WTC11 (cell line): ENCODE measurements at regions not wholly inside any gene's neighbourhood (a gene's known extent, or its start where the extent isn't known, plus 50 kb on each side); places are given as distances from the start of the nearest gene placed in this dataset.

ENCODE experiments used
- ATAC-seq: fragments of 200-7000 bp; cut with Tn5 transposase; 2 replicates; pipeline ENCODE4 v1.10.0; 2021; ENCODE audit warnings: mild to moderate bottlenecking, moderate library complexity
- CTCF ChIA-PET: fragments of 300-600 bp; sonication (Branson Sonifier 250); formaldehyde crosslinking; loops from one replicate; lab custom pipeline; 2021; ENCODE audit warnings: antibody characterized with exemption; lab: Charles Lee
- POLR2A ChIA-PET: fragments of 350-600 bp; sonication (Branson Sonifier 250); formaldehyde crosslinking; loops from one replicate; lab custom pipeline; 2021; ENCODE audit warnings: antibody characterized with exemption; lab: Charles Lee
- DNase-seq: peaks from one replicate; pipeline ENCODE4 v3.0.0; 2021; ENCODE audit warnings: low spot score
- H3K27ac Mint-ChIP-seq: 2 replicates; pipeline ENCODE4 v1.8.0; 2021; ENCODE audit warnings: mixed read lengths
- H3K27me3 Mint-ChIP-seq: 2 replicates; pipeline ENCODE4 v1.8.0; 2021; ENCODE audit warnings: low read depth, mild to moderate bottlenecking, moderate library complexity, mixed read lengths
- H3K36me3 Mint-ChIP-seq: 2 replicates; pipeline ENCODE4 v1.8.0; 2021; ENCODE audit warnings: mixed read lengths
- H3K4me1 Mint-ChIP-seq: 2 replicates; pipeline ENCODE4 v1.8.0; 2022; ENCODE audit warnings: mixed read lengths
- H3K4me3 Mint-ChIP-seq: 2 replicates; pipeline ENCODE4 v1.8.0; 2021; ENCODE audit warnings: mild to moderate bottlenecking, moderate library complexity, mixed read lengths
- H3K9me3 Mint-ChIP-seq: 2 replicates; pipeline ENCODE4 v1.8.0; 2021; ENCODE audit warnings: mixed read lengths
- ATF1 ChIP-seq: sonication (generic); formaldehyde crosslinking; IDR thresholded peaks from 2 replicates; pipeline ENCODE4 v1.8.1; 2023; ENCODE audit warnings: mild to moderate bottlenecking, moderate library complexity, missing genetic modification reagents
- ATF2 ChIP-seq: sonication (generic); formaldehyde crosslinking; IDR thresholded peaks from 2 replicates; pipeline ENCODE4 v1.8.1; 2022; ENCODE audit warnings: low read depth, missing genetic modification reagents, borderline replicate concordance
- ATF3 ChIP-seq: sonication (generic); formaldehyde crosslinking; conservative IDR thresholded peaks from 2 replicates; pipeline ENCODE4 v1.8.1; 2022; ENCODE audit warnings: mild to moderate bottlenecking, missing genetic modification reagents
- E2F4 ChIP-seq: sonication (generic); formaldehyde crosslinking; IDR thresholded peaks from 2 replicates; pipeline ENCODE4 v1.8.1; 2022; ENCODE audit warnings: low read depth, mild to moderate bottlenecking, moderate library complexity, missing genetic modification reagents, borderline replicate concordance
- ELF4 ChIP-seq: sonication (generic); formaldehyde crosslinking; IDR thresholded peaks from 2 replicates; pipeline ENCODE4 v1.8.1; 2022; ENCODE audit warnings: low read depth, mild to moderate bottlenecking, moderate library complexity, missing genetic modification reagents
- ERG ChIP-seq: fragments of 250-450 bp; sonication (Bioruptor Pico); IDR thresholded peaks from 2 replicates; pipeline ENCODE4 v1.8.0; 2021; ENCODE audit warnings: mild to moderate bottlenecking
- FOXK1 ChIP-seq: sonication (generic); formaldehyde crosslinking; IDR thresholded peaks from 2 replicates; pipeline ENCODE4 v1.8.0; 2022; ENCODE audit warnings: mild to moderate bottlenecking, moderate library complexity, missing genetic modification reagents
- IRF1 ChIP-seq: sonication (generic); formaldehyde crosslinking; IDR thresholded peaks from 2 replicates; pipeline ENCODE4 v1.8.0; 2023; ENCODE audit warnings: missing genetic modification reagents
- IRF2 ChIP-seq: sonication (generic); formaldehyde crosslinking; IDR thresholded peaks from 2 replicates; pipeline ENCODE4 v1.8.0; 2022; ENCODE audit warnings: low read depth, missing genetic modification reagents, borderline replicate concordance
- MXD4 ChIP-seq: fragments of 250-450 bp; sonication (Bioruptor Pico); IDR thresholded peaks from 2 replicates; pipeline ENCODE4 v1.8.0; 2021; ENCODE audit warnings: mild to moderate bottlenecking, moderate library complexity, borderline replicate concordance
- NFE2L1 ChIP-seq: sonication (generic); formaldehyde crosslinking; IDR thresholded peaks from 2 replicates; pipeline ENCODE4 v1.8.1; 2023; ENCODE audit warnings: missing genetic modification reagents
- PREB ChIP-seq: sonication (generic); formaldehyde crosslinking; IDR thresholded peaks from 2 replicates; pipeline ENCODE4 v1.8.1; 2022; ENCODE audit warnings: mild to moderate bottlenecking, missing genetic modification reagents, moderate library complexity, borderline replicate concordance
- SOX15 ChIP-seq: fragments of 250-450 bp; sonication (Bioruptor Pico); IDR thresholded peaks from 2 replicates; pipeline ENCODE4 v1.9.0; 2021; ENCODE audit warnings: mild to moderate bottlenecking
- TEAD4 ChIP-seq: sonication (generic); formaldehyde crosslinking; IDR thresholded peaks from 2 replicates; pipeline ENCODE4 v1.8.0; 2022; ENCODE audit warnings: mild to moderate bottlenecking, missing genetic modification reagents
- USF1 ChIP-seq: sonication (generic); formaldehyde crosslinking; IDR thresholded peaks from 2 replicates; pipeline ENCODE4 v1.8.0; 2022; ENCODE audit warnings: mild to moderate bottlenecking, missing genetic modification reagents
- ZNF671 ChIP-seq: fragments of 250-450 bp; sonication (Bioruptor Pico); IDR thresholded peaks from 2 replicates; pipeline ENCODE4 v1.8.0; 2021; ENCODE audit warnings: mild to moderate bottlenecking
- ZSCAN18 ChIP-seq: fragments of 250-450 bp; sonication (Bioruptor Pico); IDR thresholded peaks from 2 replicates; pipeline ENCODE4 v2.1.2; 2022; ENCODE audit warnings: mild to moderate bottlenecking, moderate library complexity

GRCh38 chr5:104186510-104186909, 623.9 kb upstream of the NUDT12 start:
- Mint-ChIP-seq H3K27ac (no peak overlapping the region), H3K4me1 (no peaks in the 10 kb centered on the region), H3K9me3 (peaks cover 63% of the 10 kb centered on the region), H3K36me3 (peaks cover 43% of the 10 kb centered on the region)
- ATAC-seq, result no peak
- POLR2A ChIA-PET, result no interaction called here
- TF ChIP-seq ATF3 (CRISPR knock-in tag), result no peak
- TF ChIP-seq, all 79 proteins: peak for 0
- Mint-ChIP-seq H3K27me3 (no peaks in the 10 kb centered on the region; the same call in 1 of the 2 replicates), H3K4me3 (no peak overlapping the region)
- no peak for DNase-seq
- CTCF ChIA-PET, result no interaction called here

GRCh38 chr5:104186100-104186499, 623.5 kb upstream of the NUDT12 start:
- H3K36me3 Mint-ChIP-seq, result peaks cover 44% of the 10 kb centered on the region
- peaks cover 66% of the 10 kb centered on the region for H3K9me3 Mint-ChIP-seq
- H3K27me3 Mint-ChIP-seq, result no peaks in the 10 kb centered on the region; the same call in 1 of the 2 replicates
- peak; percentile 16 for DNase-seq
- no peak for ATAC-seq
- no peak overlapping the region for H3K4me3 Mint-ChIP-seq
- POLR2A ChIA-PET, result no interaction called here
- H3K4me1 Mint-ChIP-seq, result no peaks in the 10 kb centered on the region
- CTCF ChIA-PET, result no interaction called here
- no peak overlapping the region for H3K27ac Mint-ChIP-seq
- no peak for TF ChIP-seq ELF4
- TF ChIP-seq SOX15, result no peak
- no peak for TF ChIP-seq ATF3 (CRISPR knock-in tag)
- TF ChIP-seq ZSCAN18 (CRISPR knock-in tag), result no peak
- TF ChIP-seq ATF2, result no peak
- no peak for TF ChIP-seq TEAD4
- no peak for TF ChIP-seq IRF2 (CRISPR knock-in tag)
- no peak for TF ChIP-seq FOXK1
- no peak for TF ChIP-seq IRF1 (CRISPR knock-in tag)
- no peak for TF ChIP-seq USF1
- no peak for TF ChIP-seq MXD4 (CRISPR knock-in tag)
- no peak for TF ChIP-seq ATF1 (CRISPR knock-in tag)
- TF ChIP-seq ERG (CRISPR knock-in tag), result no peak
- TF ChIP-seq NFE2L1, result no peak
- no peak for TF ChIP-seq PREB
- TF ChIP-seq ZNF671 (CRISPR knock-in tag), result no peak
- TF ChIP-seq E2F4 (CRISPR knock-in tag), result no peak
